ENCODE measurements at regions not wholly inside any gene's neighbourhood (a gene's known extent, or its start where the extent isn't known, plus 50 kb on each side); places are given as distances from the start of the nearest gene placed in this dataset.

DNA sequence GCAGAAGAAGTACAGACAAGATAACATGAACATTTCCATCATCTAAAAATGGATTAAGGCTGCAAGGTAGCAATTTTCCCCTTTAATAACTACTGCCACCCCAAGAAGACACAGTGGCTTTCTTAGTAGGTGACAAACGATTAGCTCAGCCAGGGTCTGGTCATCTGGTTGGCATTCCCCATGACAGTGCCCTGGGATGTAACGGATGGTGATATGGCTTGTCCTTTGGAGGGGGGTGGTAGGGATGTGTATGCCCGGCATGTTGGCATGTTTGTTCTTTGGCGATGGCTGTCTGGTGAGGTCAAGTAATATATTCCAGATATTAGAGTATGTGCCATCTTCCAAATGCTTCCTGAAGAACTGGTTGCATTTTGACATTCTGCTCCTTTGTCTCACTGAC lies 135.6 kb upstream of the ZNF536 start:
- Histone ChIP-seq H3K27me3 (replicated peaks; ENCODE audit: control insufficient read depth, insufficient read depth, low read length) (no peaks in the 10 kb centered on the region; the same call in 1 of the 2 replicates), H3K4me1 (no peaks in the 10 kb centered on the region), H3K36me3 (ENCODE audit: control insufficient read depth, insufficient read depth, low read length) (no peaks in the 10 kb centered on the region), H3K4me3 (ENCODE audit: low read depth, low read length) (no peak overlapping the region), H3K9me3 (no peaks in the 10 kb centered on the region)
- H3K36me3 Mint-ChIP-seq (ENCODE audit: insufficient read depth, unreplicated experiment) = no peaks in the 10 kb centered on the region
- H3K9me3 Mint-ChIP-seq (ENCODE audit: unreplicated experiment) = no peaks in the 10 kb centered on the region
- H3K4me3 Mint-ChIP-seq (ENCODE audit: unreplicated experiment) = no peak overlapping the region
- H3K27ac Mint-ChIP-seq (ENCODE audit: unreplicated experiment) = no peak overlapping the region
- H3K4me1 Mint-ChIP-seq (ENCODE audit: low read depth, unreplicated experiment) = no peaks in the 10 kb centered on the region
- ChIA-PET POLR2A (interaction anchor here (0.6 kb wide), 1 partner anchor 158 kb away, joined by 10 read pairs; no protein-coding TSS in a partner anchor), CTCF (interaction anchor here (0.7 kb wide), 1 partner anchor 412 kb away, joined by 3 read pairs; no protein-coding TSS in a partner anchor)
- DNase-seq = no peak
- intact Hi-C loops (cut with micrococcal nuclease; ENCODE audit: unreplicated experiment) = no loop called here
- TF ChIP-seq, protein P1, sequence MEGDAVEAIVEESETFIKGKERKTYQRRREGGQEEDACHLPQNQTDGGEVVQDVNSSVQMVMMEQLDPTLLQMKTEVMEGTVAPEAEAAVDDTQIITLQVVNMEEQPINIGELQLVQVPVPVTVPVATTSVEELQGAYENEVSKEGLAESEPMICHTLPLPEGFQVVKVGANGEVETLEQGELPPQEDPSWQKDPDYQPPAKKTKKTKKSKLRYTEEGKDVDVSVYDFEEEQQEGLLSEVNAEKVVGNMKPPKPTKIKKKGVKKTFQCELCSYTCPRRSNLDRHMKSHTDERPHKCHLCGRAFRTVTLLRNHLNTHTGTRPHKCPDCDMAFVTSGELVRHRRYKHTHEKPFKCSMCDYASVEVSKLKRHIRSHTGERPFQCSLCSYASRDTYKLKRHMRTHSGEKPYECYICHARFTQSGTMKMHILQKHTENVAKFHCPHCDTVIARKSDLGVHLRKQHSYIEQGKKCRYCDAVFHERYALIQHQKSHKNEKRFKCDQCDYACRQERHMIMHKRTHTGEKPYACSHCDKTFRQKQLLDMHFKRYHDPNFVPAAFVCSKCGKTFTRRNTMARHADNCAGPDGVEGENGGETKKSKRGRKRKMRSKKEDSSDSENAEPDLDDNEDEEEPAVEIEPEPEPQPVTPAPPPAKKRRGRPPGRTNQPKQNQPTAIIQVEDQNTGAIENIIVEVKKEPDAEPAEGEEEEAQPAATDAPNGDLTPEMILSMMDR (IDR thresholded peaks at IDR 0.05; ENCODE audit: insufficient read depth in 1 of 2, low read depth in 1 of 2, low read length in 1 of 2, severe bottlenecking in 1 of 2, unreplicated experiment in 1 of 2) = no peak
- peaks cover 18% of the 10 kb centered on the region for H3K27me3 Mint-ChIP-seq (ENCODE audit: insufficient read depth, unreplicated experiment)
- BruUV-seq (replicated peaks) = no TSS peak

- no peaks in the 10 kb centered on the region for H3K9me3 Mint-ChIP-seq (ENCODE audit: unreplicated experiment)
- Histone ChIP-seq H3K4me3 (ENCODE audit: low read depth, low read length) (no peak overlapping the region), H3K27me3 (replicated peaks; ENCODE audit: control insufficient read depth, insufficient read depth, low read length) (no peaks in the 10 kb centered on the region; the same call in 1 of the 2 replicates), H3K4me1 (no peaks in the 10 kb centered on the region), H3K36me3 (ENCODE audit: control insufficient read depth, insufficient read depth, low read length) (no peaks in the 10 kb centered on the region), H3K9me3 (no peaks in the 10 kb centered on the region)
- no TSS peak for BruUV-seq (replicated peaks)
- H3K27me3 Mint-ChIP-seq (ENCODE audit: insufficient read depth, unreplicated experiment) = peaks cover 15% of the 10 kb centered on the region
- no peaks in the 10 kb centered on the region for H3K36me3 Mint-ChIP-seq (ENCODE audit: insufficient read depth, unreplicated experiment)
- POLR2A ChIA-PET = no interaction called here
- no peak overlapping the region for H3K4me3 Mint-ChIP-seq (ENCODE audit: unreplicated experiment)
- DNase-seq = no peak
- H3K4me1 Mint-ChIP-seq (ENCODE audit: low read depth, unreplicated experiment) = no peaks in the 10 kb centered on the region
- intact Hi-C loops (cut with micrococcal nuclease; ENCODE audit: unreplicated experiment) = no loop called here
- no peak overlapping the region for H3K27ac Mint-ChIP-seq (ENCODE audit: unreplicated experiment)
- CTCF ChIA-PET = no interaction called here
- TF ChIP-seq, protein P1 (IDR thresholded peaks at IDR 0.05; ENCODE audit: insufficient read depth in 1 of 2, low read depth in 1 of 2, low read length in 1 of 2, severe bottlenecking in 1 of 2, unreplicated experiment in 1 of 2) = no peak
These were observed 135.0 kb upstream of the ZNF536 start for GRCh38 chr19:30237140-30237539.

- no peak overlapping the region for H3K27ac Mint-ChIP-seq (ENCODE audit: unreplicated experiment)
- Histone ChIP-seq H3K27me3 (replicated peaks; ENCODE audit: control insufficient read depth, insufficient read depth, low read length) (no peaks in the 10 kb centered on the region), H3K36me3 (ENCODE audit: control insufficient read depth, insufficient read depth, low read length) (no peaks in the 10 kb centered on the region), H3K4me1 (no peaks in the 10 kb centered on the region), H3K4me3 (ENCODE audit: low read depth, low read length) (no peak overlapping the region), H3K9me3 (no peaks in the 10 kb centered on the region)
- TF ChIP-seq, protein P1 (IDR thresholded peaks at IDR 0.05; ENCODE audit: insufficient read depth in 1 of 2, low read depth in 1 of 2, low read length in 1 of 2, severe bottlenecking in 1 of 2, unreplicated experiment in 1 of 2) = no peak
- no peaks in the 10 kb centered on the region for H3K4me1 Mint-ChIP-seq (ENCODE audit: low read depth, unreplicated experiment)
- no peak for DNase-seq
- no TSS peak for BruUV-seq (replicated peaks)
- POLR2A ChIA-PET = no interaction called here
- CTCF ChIA-PET = no interaction called here
- H3K4me3 Mint-ChIP-seq (ENCODE audit: unreplicated experiment) = no peak overlapping the region
- H3K36me3 Mint-ChIP-seq (ENCODE audit: insufficient read depth, unreplicated experiment) = no peaks in the 10 kb centered on the region
- H3K9me3 Mint-ChIP-seq (ENCODE audit: unreplicated experiment) = no peaks in the 10 kb centered on the region
- peaks cover 22% of the 10 kb centered on the region for H3K27me3 Mint-ChIP-seq (ENCODE audit: insufficient read depth, unreplicated experiment)
- intact Hi-C loops (cut with micrococcal nuclease; ENCODE audit: unreplicated experiment) = no loop called here
These were observed 131.1 kb upstream of the ZNF536 start for GRCh38 chr19:30240904-30241695.
